ENCODE measurements at regions not wholly inside any gene's neighbourhood (a gene's known extent, or its start where the extent isn't known, plus 50 kb on each side); places are given as distances from the start of the nearest gene placed in this dataset.

GRCh38 chr3:168327856-168328255, 232.1 kb upstream of the GOLIM4 start:
- H3K4me2 ChIP-seq (ENCODE audit: low read length), result no peak overlapping the region
- POLR2A ChIA-PET, result no interaction called here
- H3K9me2 ChIP-seq (ENCODE audit: insufficient read depth), result no peaks in the 10 kb centered on the region
- no peaks in the 10 kb centered on the region for H3K9me3 ChIP-seq (ENCODE audit: control insufficient read depth in 1 of 2, insufficient read depth in 1 of 2, low read depth in 1 of 2, low read length in 2 of 2)
- H2AFZ ChIP-seq (ENCODE audit: low read depth, low read length, poor library complexity, severe bottlenecking), result no peak overlapping the region
- no peaks in the 10 kb centered on the region for H4K20me1 ChIP-seq (ENCODE audit: insufficient read depth)
- CTCF ChIA-PET, result no interaction called here
- H3K36me3 ChIP-seq (ENCODE audit: control insufficient read depth in 1 of 2, insufficient read depth in 2 of 2, low read length in 2 of 2), result no peaks in the 10 kb centered on the region
- ATAC-seq, result no peak
- DNase-seq (ENCODE audit: low read depth, low spot score), result no peak
- no TSS peak for BruUV-seq (replicated peaks)
- H3K27ac ChIP-seq (ENCODE audit: low read depth, low read length), result no peak overlapping the region
- RAD21 ChIA-PET (ENCODE audit: low non-redundant PET in 1 of 2, low total read pairs in 2 of 2, uncharacterized antibody in 2 of 2, unreplicated experiment in 2 of 2), result no interaction called here
- intact Hi-C loops (cut with micrococcal nuclease), result no loop called here
- no peaks in the 10 kb centered on the region for H3K4me1 ChIP-seq (ENCODE audit: control insufficient read depth in 1 of 2, insufficient read depth in 2 of 2, low read length in 2 of 2)
- H3K4me3 ChIP-seq (replicated peaks in 1 of 2; ENCODE audit: low read depth in 1 of 2, low read length in 2 of 2), result no peak overlapping the region
- no peak overlapping the region for H3K9ac ChIP-seq (ENCODE audit: low read length)
- H3K27me3 ChIP-seq (ENCODE audit: insufficient read depth, low read length), result peaks cover 23% of the 10 kb centered on the region; the same call in 1 of the 2 replicates
- H3K79me2 ChIP-seq (ENCODE audit: insufficient read depth, low read length), result no peaks in the 10 kb centered on the region
- TF ChIP-seq CTCF (IDR thresholded peaks at IDR 0.05 in 2 of 3, conservative IDR thresholded peaks at IDR 0.05 in 1 of 3; ENCODE audit: borderline replicate concordance in 1 of 3, insufficient read depth in 1 of 3, low read depth in 2 of 3, low read length in 2 of 3) (no peak), CEBPB (IDR thresholded peaks at IDR 0.05; ENCODE audit: low read depth) (no peak), POLR2A (IDR thresholded peaks at IDR 0.05; ENCODE audit: borderline replicate concordance, extremely low read depth, insufficient read depth, insufficient read length) (no peak), EZH2phosphoT487 (IDR thresholded peaks at IDR 0.05; ENCODE audit: borderline replicate concordance) (no peak), ELF1 (IDR thresholded peaks at IDR 0.05; ENCODE audit: borderline replicate concordance, low read depth) (no peak), MAX (IDR thresholded peaks at IDR 0.05) (no peak), FOSL1 (IDR thresholded peaks at IDR 0.05; ENCODE audit: low read depth) (no peak), ZNF274 (IDR thresholded peaks at IDR 0.05; ENCODE audit: low read depth, low read length) (no peak), EZH2 (IDR thresholded peaks at IDR 0.05) (no peak), SIN3A (IDR thresholded peaks at IDR 0.05; ENCODE audit: low read depth) (no peak), SRF (IDR thresholded peaks at IDR 0.05; ENCODE audit: low read depth) (no peak), POLR2AphosphoS5 (IDR thresholded peaks at IDR 0.05; ENCODE audit: low read depth, low read length) (no peak)
